ENCODE measurements at regions not wholly inside any gene's neighbourhood (a gene's known extent, or its start where the extent isn't known, plus 50 kb on each side); places are given as distances from the start of the nearest gene placed in this dataset.

- no peak for TF ChIP-seq RAD21 (IDR thresholded peaks at IDR 0.05; ENCODE audit: low read length)
- TF ChIP-seq RFX5 (IDR thresholded peaks at IDR 0.05; ENCODE audit: low read depth, low read length) = no peak
- no peak for TF ChIP-seq USF2 (IDR thresholded peaks at IDR 0.05; ENCODE audit: low read depth, low read length)
- no peak for TF ChIP-seq CEBPB (IDR thresholded peaks at IDR 0.05; ENCODE audit: low read depth, low read length)
- TF ChIP-seq, protein P1, sequence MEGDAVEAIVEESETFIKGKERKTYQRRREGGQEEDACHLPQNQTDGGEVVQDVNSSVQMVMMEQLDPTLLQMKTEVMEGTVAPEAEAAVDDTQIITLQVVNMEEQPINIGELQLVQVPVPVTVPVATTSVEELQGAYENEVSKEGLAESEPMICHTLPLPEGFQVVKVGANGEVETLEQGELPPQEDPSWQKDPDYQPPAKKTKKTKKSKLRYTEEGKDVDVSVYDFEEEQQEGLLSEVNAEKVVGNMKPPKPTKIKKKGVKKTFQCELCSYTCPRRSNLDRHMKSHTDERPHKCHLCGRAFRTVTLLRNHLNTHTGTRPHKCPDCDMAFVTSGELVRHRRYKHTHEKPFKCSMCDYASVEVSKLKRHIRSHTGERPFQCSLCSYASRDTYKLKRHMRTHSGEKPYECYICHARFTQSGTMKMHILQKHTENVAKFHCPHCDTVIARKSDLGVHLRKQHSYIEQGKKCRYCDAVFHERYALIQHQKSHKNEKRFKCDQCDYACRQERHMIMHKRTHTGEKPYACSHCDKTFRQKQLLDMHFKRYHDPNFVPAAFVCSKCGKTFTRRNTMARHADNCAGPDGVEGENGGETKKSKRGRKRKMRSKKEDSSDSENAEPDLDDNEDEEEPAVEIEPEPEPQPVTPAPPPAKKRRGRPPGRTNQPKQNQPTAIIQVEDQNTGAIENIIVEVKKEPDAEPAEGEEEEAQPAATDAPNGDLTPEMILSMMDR (conservative IDR thresholded peaks at IDR 0.05; ENCODE audit: low read depth, low read length) = no peak
- no peak for TF ChIP-seq MXI1 (IDR thresholded peaks at IDR 0.05; ENCODE audit: borderline replicate concordance, low read depth, low read length)
- no peak for TF ChIP-seq POLR2A (IDR thresholded peaks at IDR 0.05; ENCODE audit: low read depth, low read length)
Measured at GRCh38 chr4:11618666-11619282, 190.1 kb upstream of the HS3ST1 start.
